K562 (cell line): ENCODE measurements at regions not wholly inside any gene's neighbourhood (a gene's known extent, or its start where the extent isn't known, plus 50 kb on each side); places are given as distances from the start of the nearest gene placed in this dataset.
"Not testable (repeated sequence)": the region's sequence is repeated elsewhere in the genome, so short reads cannot be mapped to it uniquely, and the experiment has no call there.

Experiments
- ATAC-seq: fragments of 200-7000 bp; cut with Tn5 transposase; 3 replicates; pipeline ENCODE4 v1.9.1; 2020; ENCODE audit warnings: moderate library complexity
- BruUV-seq: library from RNA; stranded (reverse); fragments of 400-500 nt; replicated peaks from 2 replicates; lab custom pipeline; 2021; lab: Mats Ljungman, UMichigan
- CTCF ChIA-PET: fragments of 300-600 bp; formaldehyde crosslinking; extraction: SDS; loops from one replicate; lab custom pipeline; 2021; ENCODE audit warnings: low intra/inter-chr PET ratio; lab: Yijun Ruan, JAX
- POLR2A ChIA-PET: fragments of 300-600, 350-650 bp; sonication (Branson Sonifier 250); formaldehyde crosslinking; extraction: SDS; loops from one replicate; lab custom pipeline; 2021; ENCODE audit warnings: antibody characterized with exemption, inconsistent platforms; lab: Yijun Ruan, JAX
- DNase-seq, 4 experiments: peaks; one replicate each; pipeline versions ENCODE4 v3.0.0 to v3.0.0-alpha.2; 2011 to 2018; ENCODE audit warnings: low spot score in 3 of 4, mixed read lengths in 3 of 4; ENCODE audit errors: extremely low read depth in 1 of 4
- FAIRE-seq: peaks from 2 replicates; lab custom pipeline; 2011; peaks lifted over from hg19 to GRCh38; lab: Jason Lieb, UNC
- H2AFZ ChIP-seq: 2 replicates; pipeline ENCODE4 v1.6.0; 2011; ENCODE audit warnings: low read depth, low read length, control low read depth, inconsistent platforms
- H3K27ac ChIP-seq: fragments of 200-600 bp; 3 replicates; pipeline ENCODE4 v1.8.0; 2011; ENCODE audit warnings: low read depth, mild to moderate bottlenecking, control low read depth, inconsistent platforms, low read length, moderate library complexity, mixed read lengths; ENCODE audit errors: extremely low read depth
- H3K27me3 ChIP-seq, 2 experiments: fragments of 300-600 bp in 1 of 2; 2 replicates in 1 of 2; 3 replicates in 1 of 2; pipeline versions ENCODE4 v1.6.0 to v1.8.0; 2011; ENCODE audit warnings: inconsistent platforms in 2 of 2, low read length in 2 of 2, mild to moderate bottlenecking in 1 of 2, mixed read lengths in 1 of 2, moderate library complexity in 1 of 2; ENCODE audit not compliant: control insufficient read depth in 2 of 2, insufficient read depth in 2 of 2
- H3K36me3 ChIP-seq: fragments of 300-600 bp; 3 replicates; pipeline ENCODE4 v1.8.0; 2011; ENCODE audit warnings: mild to moderate bottlenecking, low read length, inconsistent platforms; ENCODE audit not compliant: control insufficient read depth, insufficient read depth
- H3K4me1 ChIP-seq, 2 experiments: fragments of 200-600 bp in 1 of 2; replicated peaks in 1 of 2; 2 replicates in 1 of 2; 3 replicates in 1 of 2; pipeline versions ENCODE4 v1.5.1 to v1.8.0; 2011; ENCODE audit warnings: inconsistent platforms in 2 of 2, low read length in 2 of 2, mild to moderate bottlenecking in 1 of 2, mixed read lengths in 1 of 2, moderate library complexity in 1 of 2; ENCODE audit not compliant: control insufficient read depth in 2 of 2, insufficient read depth in 2 of 2
- H3K4me2 ChIP-seq: 2 replicates; pipeline ENCODE4 v1.6.1; 2011; ENCODE audit warnings: low read length, control low read depth, inconsistent platforms, mixed read lengths; ENCODE audit not compliant: insufficient read depth
- H3K4me3 ChIP-seq: fragments of 200-600 bp; sonication (generic), shearing (Covaris generic); 2 replicates; pipeline ENCODE4 v1.5.1; 2016; ENCODE audit warnings: control low read depth, inconsistent platforms
- H3K79me2 ChIP-seq: fragments of 200-600 bp; 3 replicates; pipeline ENCODE4 v1.8.0; 2011; ENCODE audit warnings: low read length, inconsistent platforms; ENCODE audit not compliant: control insufficient read depth, insufficient read depth
- H3K9ac ChIP-seq, 2 experiments: 2 replicates each; pipeline versions ENCODE4 v1.6.0 to v1.6.1; 2011; ENCODE audit warnings: low read depth in 2 of 2, low read length in 2 of 2, control low read depth in 1 of 2, inconsistent platforms in 1 of 2, mild to moderate bottlenecking in 1 of 2, mixed read lengths in 1 of 2; ENCODE audit not compliant: insufficient read depth in 1 of 2
- H3K9me1 ChIP-seq: one replicate; pipeline ENCODE4 v1.6.0; 2011; ENCODE audit warnings: inconsistent platforms, mild to moderate bottlenecking, low read length, moderate library complexity; ENCODE audit not compliant: control insufficient read depth, insufficient read depth
- H3K9me3 ChIP-seq: replicated peaks from 2 replicates; pipeline ENCODE4 v1.5.1; 2011; ENCODE audit warnings: low read depth, low read length, inconsistent platforms; ENCODE audit not compliant: control insufficient read depth, insufficient read depth
- H4K20me1 ChIP-seq: replicated peaks from 2 replicates; pipeline ENCODE4 v1.6.1; 2011; ENCODE audit warnings: low read length, inconsistent platforms, mixed read lengths; ENCODE audit not compliant: control insufficient read depth, insufficient read depth
- WGBS: fragments of 100-300 bp; shearing (Covaris generic); methylation state at CpG from one replicate; pipeline ENCODE4 v1.1.6; 2016; ENCODE audit warnings: low coverage, mixed read lengths; ENCODE audit not compliant: insufficient coverage; ENCODE audit errors: missing lambda C conversion rate; 5-methylcytosine and 5-hydroxymethylcytosine counted together
- in situ Hi-C: fragments of 300-500 bp; cut with MboI; formaldehyde crosslinking; loops from 4 replicates; pipeline ENCODE4 v1.15.0; 2018; ENCODE audit warnings: inconsistent platforms, mixed read lengths
- intact Hi-C: fragments of 100-400 bp; cut with micrococcal nuclease; formaldehyde crosslinking; loops from 2 replicates; pipeline ENCODE4 v1.14.2; 2022

DNA sequence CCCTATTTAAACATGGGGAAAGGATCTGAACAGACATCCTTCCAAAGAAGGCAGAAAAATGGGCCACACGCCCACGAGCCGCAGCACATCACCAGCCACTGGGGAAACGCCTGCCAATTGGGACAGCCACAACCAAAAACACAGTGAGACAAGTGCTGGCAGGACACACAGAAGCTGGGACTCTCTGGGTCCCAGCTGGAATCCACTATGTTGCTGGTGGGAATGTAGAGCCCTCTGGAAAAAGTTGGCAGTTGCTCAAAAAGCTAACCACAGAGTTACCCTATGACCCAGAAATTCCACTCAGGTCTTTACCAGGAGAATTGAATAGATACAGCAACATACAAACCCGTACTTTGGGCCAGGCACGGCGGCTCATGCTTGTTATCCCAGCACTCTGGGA, 5355.6 kb upstream of the TPTE start:
- no CpG with 5 or more reads among the region's 7 CpGs for WGBS
- BruUV-seq = not testable (repeated sequence)

More for the DNA sequence above, 5355.6 kb upstream of the TPTE start:
- H4K20me1 ChIP-seq, ATAC-seq, H3K9ac ChIP-seq, H3K4me2 ChIP-seq, H3K4me3 ChIP-seq, FAIRE-seq, H2AFZ ChIP-seq, intact Hi-C loops, H3K27me3 ChIP-seq, in situ Hi-C loops, H3K79me2 ChIP-seq, H3K36me3 ChIP-seq, POLR2A ChIA-PET, CTCF ChIA-PET, H3K4me1 ChIP-seq, H3K27ac ChIP-seq, H3K9me1 ChIP-seq, H3K9me3 ChIP-seq, DNase-seq: not testable (repeated sequence)
